Retinal pigment epithelial cell (primary cell): ENCODE measurements at regions not wholly inside any gene's neighbourhood (a gene's known extent, or its start where the extent isn't known, plus 50 kb on each side); places are given as distances from the start of the nearest gene placed in this dataset.

Source experiments
- DNase-seq: peaks from one replicate; pipeline ENCODE4 v3.0.0-alpha.2; 2010; ENCODE audit warnings: low read depth
- H3K4me3 ChIP-seq: 2 replicates; pipeline ENCODE4 v1.5.1; 2011; ENCODE audit warnings: mild to moderate bottlenecking, low read length, control low read depth, moderate library complexity
- TF ChIP-seq, protein P1 (sequence below): conservative IDR thresholded peaks from 2 replicates; pipeline ENCODE4 v1.5.1; 2011; ENCODE audit warnings: low read depth, low read length, control low read depth, inconsistent platforms

DNA sequence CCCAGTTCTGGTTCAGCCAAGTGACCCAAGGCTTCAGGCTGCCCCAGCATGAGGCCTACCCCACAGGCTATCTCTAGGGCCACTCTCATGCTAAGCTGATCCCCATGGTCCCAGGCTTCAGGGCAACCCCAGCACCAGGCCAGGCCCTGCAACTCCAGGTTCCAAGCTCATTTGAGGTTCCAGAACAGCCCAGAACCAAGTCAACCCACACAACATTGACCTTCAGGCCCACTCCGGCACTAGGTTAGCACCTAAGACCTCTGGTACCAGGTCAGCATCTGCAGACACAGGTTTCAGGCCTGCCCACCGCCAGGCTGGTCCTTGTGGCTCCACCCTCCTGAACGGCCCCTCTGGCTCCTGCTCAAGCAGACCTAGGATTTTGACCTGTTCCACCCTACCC, 421.2 kb downstream of the CDH11 start:
- H3K4me3 ChIP-seq = no peak overlapping the region
- TF ChIP-seq, protein P1, sequence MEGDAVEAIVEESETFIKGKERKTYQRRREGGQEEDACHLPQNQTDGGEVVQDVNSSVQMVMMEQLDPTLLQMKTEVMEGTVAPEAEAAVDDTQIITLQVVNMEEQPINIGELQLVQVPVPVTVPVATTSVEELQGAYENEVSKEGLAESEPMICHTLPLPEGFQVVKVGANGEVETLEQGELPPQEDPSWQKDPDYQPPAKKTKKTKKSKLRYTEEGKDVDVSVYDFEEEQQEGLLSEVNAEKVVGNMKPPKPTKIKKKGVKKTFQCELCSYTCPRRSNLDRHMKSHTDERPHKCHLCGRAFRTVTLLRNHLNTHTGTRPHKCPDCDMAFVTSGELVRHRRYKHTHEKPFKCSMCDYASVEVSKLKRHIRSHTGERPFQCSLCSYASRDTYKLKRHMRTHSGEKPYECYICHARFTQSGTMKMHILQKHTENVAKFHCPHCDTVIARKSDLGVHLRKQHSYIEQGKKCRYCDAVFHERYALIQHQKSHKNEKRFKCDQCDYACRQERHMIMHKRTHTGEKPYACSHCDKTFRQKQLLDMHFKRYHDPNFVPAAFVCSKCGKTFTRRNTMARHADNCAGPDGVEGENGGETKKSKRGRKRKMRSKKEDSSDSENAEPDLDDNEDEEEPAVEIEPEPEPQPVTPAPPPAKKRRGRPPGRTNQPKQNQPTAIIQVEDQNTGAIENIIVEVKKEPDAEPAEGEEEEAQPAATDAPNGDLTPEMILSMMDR = no peak
- no peak for DNase-seq

DNA sequence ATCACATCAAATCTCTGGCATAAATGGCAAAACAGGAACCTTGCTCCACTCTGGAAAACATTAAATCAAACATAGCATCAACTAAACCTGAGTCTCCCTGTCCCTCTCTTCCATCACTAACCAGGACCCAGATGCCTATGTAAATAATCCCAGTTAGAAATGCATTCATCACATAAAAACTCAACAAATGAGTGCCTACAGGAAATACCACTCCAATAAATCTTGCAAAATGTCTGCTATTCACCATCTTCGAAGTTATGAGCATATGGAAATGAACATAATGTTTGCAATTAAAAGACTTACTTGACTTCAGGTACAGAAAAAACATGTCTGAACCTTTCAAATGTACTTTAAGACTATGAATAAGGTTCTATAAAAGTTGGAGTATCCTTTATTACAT, 425.0 kb downstream of the CDH11 start:
- TF ChIP-seq, protein P1 = no peak
- no peak overlapping the region for H3K4me3 ChIP-seq
- no peak for DNase-seq

DNA sequence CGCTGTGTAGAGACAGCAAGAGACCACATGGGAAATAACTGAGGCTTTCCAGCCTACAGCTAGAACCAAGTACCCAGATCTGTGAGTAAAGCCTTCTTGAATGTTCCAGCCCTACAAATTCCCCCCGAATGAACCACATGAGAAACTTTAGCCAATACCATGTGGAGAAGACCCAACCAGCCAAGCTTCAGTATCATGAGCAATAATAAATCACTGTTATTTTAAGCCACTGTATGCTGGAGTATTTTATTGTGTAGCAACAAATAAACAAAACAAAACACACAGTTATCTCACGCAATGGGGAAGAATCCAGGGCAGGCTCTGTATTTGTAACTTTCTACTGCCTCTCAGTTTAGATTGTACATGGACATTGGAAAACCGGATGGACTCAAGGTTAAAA, 426.2 kb downstream of the CDH11 start:
- TF ChIP-seq, protein P1 = no peak
- DNase-seq = no peak

DNA sequence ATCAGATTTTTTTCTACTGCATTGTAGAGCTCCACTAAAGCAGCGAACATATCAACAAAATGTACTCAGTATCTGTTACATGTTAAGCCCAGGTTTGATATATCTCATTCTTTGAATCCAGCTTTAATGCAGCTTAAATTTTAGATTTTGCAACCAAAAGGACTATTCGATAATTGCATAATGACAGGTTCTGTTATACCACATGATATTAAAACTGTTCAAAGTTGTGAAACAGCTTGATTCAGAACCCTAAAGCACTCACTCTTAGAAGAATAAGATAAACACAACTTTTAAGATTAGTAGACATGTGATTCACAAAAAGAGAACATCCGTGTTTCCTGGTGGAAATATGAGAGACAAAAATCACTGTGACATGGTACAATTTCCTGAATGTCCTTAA, 427.9 kb downstream of the CDH11 start:
- DNase-seq = no peak
- TF ChIP-seq, protein P1 = no peak
- H3K4me3 ChIP-seq = no peak overlapping the region

More for the DNA sequence above, 426.2 kb downstream of the CDH11 start:
- no peak overlapping the region for H3K4me3 ChIP-seq

DNA sequence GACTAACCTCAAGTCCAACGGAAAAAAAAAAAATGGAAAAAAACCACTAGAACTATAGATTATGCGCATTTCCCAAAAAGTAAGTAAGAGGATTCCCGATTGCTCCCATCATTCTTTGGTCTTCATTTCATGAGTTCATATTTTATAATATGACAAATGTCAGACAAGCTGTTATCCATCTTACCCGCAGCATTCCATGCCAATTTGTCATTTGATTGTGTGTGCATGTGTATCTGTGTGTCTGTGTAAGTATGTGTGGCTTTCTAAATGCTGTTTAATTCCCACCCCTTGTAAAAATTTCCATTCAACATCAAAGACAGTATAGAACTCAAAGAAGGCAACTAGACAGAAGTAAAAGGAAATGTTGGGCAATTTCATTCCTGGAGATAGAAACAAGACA, 434.1 kb downstream of the CDH11 start:
- TF ChIP-seq, protein P1 = no peak
- DNase-seq = no peak
- H3K4me3 ChIP-seq = no peak overlapping the region

DNA sequence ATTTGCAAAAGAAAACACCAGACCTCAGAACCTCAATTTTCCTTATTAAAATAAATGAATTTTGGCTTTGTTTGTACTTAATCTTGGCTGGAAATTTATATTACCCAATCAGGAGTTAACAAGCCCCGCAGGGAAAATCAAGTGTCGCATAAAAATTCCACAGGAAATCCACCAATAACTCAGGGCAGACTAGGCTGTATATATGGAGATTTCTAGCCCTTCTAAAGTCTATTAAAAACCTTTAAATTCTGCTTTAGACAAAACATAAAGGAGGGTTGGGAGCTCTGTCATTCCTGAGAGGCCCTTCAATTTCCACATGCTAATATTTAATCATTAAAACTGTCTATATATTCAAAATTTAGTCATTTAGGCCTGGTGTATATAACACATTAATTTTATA, 434.7 kb downstream of the CDH11 start:
- TF ChIP-seq, protein P1 = no peak
- DNase-seq = no peak
- no peak overlapping the region for H3K4me3 ChIP-seq

DNA sequence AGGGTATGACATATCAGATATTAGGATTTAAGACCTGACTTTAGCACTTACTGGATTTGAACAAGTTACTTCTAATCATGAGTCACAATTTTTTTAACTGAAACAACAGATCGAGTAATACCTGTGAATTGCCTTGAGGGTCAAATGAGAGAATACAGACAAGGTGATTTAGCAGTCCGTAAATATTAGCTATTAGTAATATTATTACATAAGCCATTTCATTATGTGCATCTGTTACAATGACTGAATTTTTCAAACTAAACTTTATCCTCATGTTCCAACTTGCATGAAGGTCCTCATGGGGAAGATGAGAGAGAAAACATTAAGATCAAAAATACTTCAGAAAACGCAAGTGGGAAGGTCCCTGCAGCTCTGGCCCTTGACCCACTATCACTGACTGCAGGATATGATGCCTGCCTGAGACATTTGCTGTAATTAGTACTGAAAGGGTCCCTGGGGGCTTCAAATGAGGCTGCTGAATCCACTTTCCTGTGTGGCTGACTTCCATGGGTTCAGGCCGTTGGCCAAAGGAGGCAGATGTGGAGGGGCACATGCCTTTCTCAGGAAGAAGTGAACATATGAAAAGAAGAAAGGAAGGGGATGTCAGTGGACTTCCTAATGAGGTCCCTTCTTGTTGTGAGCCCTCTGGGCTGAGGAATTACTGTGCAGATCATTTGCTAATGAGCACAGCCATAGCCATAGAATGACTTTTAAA, 441.7 kb downstream of the CDH11 start:
- DNase-seq = no peak
- TF ChIP-seq, protein P1 = no peak
- H3K4me3 ChIP-seq = no peak overlapping the region
